GM12878 (cell line): ENCODE measurements at regions not wholly inside any gene's neighbourhood (a gene's known extent, or its start where the extent isn't known, plus 50 kb on each side); places are given as distances from the start of the nearest gene placed in this dataset.

Experiments used
- BMI1 ChIP-seq: fragments of 450-650 bp; IDR thresholded peaks from 2 replicates; pipeline ENCODE4 v1.6.1; 2016; ENCODE audit warnings: mild to moderate bottlenecking, moderate library complexity, borderline replicate concordance
- ESRRA ChIP-seq: IDR thresholded peaks from 2 replicates; pipeline ENCODE4 v1.6.1; 2012; ENCODE audit warnings: mild to moderate bottlenecking, low read length, improper control_type of control experiment
- MYC ChIP-seq: IDR thresholded peaks from 2 replicates; pipeline ENCODE4 v1.6.1; 2011; ENCODE audit warnings: mild to moderate bottlenecking, low read length, moderate library complexity, inconsistent platforms; ENCODE audit not compliant: insufficient read depth, insufficient replicate concordance, insufficient read length, severe bottlenecking
- POLR2A ChIP-seq: IDR thresholded peaks from 2 replicates; pipeline ENCODE4 v1.6.1; 2011; ENCODE audit warnings: low read depth, mild to moderate bottlenecking, low read length
- RAD21 ChIP-seq: IDR thresholded peaks from 2 replicates; pipeline ENCODE4 v1.6.1; 2011; ENCODE audit warnings: mild to moderate bottlenecking, low read depth, low read length, moderate library complexity; ENCODE audit not compliant: insufficient read depth
- TF ChIP-seq, protein P1 (sequence below), 3 experiments: IDR thresholded peaks in 2 of 3; conservative IDR thresholded peaks in 1 of 3; 2 replicates each; pipeline ENCODE4 v1.5.1; 2011; ENCODE audit warnings: low read depth in 3 of 3, low read length in 3 of 3, mild to moderate bottlenecking in 3 of 3, control low read depth in 2 of 3, moderate library complexity in 2 of 3, inconsistent platforms in 1 of 3, mixed read lengths in 1 of 3; ENCODE audit not compliant: control insufficient read depth in 2 of 3, insufficient read depth in 1 of 3; ENCODE audit errors: extremely low read depth in 1 of 3
- TF ChIP-seq, protein P2 (sequence below): IDR thresholded peaks from 2 replicates; pipeline ENCODE4 v1.6.1; 2011; ENCODE audit warnings: low read depth, low read length, improper control_type of control experiment, borderline replicate concordance

DNA sequence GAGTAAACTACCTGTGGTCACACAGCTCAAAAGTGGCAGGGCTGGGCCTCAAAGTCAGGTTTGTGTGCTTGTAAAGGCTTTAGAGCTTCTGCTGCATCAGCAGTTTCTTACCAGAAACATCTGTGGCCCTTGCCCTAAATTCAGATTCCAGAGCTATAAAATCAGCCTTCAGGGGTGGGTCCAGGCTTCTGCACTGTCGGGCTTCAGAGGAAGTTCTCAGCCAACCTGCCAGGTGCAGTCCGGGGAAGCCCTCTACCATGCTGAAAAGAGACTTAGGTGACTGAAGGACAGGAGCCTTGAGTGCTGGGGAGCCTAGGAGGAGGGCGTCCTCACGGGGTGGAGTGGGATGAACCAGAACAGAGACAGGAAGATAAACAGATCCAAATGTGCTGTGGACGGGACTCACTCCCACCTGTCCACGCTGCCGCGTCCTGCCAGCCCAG, 69.9 kb upstream of the HS6ST1 start:
- TF ChIP-seq RAD21, result no peak
- TF ChIP-seq BMI1, result no peak
- no peak for TF ChIP-seq ESRRA
- no peak for TF ChIP-seq POLR2A
- no peak for TF ChIP-seq MYC
- TF ChIP-seq, protein P1, sequence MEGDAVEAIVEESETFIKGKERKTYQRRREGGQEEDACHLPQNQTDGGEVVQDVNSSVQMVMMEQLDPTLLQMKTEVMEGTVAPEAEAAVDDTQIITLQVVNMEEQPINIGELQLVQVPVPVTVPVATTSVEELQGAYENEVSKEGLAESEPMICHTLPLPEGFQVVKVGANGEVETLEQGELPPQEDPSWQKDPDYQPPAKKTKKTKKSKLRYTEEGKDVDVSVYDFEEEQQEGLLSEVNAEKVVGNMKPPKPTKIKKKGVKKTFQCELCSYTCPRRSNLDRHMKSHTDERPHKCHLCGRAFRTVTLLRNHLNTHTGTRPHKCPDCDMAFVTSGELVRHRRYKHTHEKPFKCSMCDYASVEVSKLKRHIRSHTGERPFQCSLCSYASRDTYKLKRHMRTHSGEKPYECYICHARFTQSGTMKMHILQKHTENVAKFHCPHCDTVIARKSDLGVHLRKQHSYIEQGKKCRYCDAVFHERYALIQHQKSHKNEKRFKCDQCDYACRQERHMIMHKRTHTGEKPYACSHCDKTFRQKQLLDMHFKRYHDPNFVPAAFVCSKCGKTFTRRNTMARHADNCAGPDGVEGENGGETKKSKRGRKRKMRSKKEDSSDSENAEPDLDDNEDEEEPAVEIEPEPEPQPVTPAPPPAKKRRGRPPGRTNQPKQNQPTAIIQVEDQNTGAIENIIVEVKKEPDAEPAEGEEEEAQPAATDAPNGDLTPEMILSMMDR (IDR thresholded peaks at IDR 0.05 in 2 of 3, conservative IDR thresholded peaks at IDR 0.05 in 1 of 3; ENCODE audit: control insufficient read depth in 2 of 3, extremely low read depth in 1 of 3, insufficient read depth in 1 of 3, low read depth in 3 of 3, low read length in 3 of 3), result no peak
- TF ChIP-seq, protein P2, sequence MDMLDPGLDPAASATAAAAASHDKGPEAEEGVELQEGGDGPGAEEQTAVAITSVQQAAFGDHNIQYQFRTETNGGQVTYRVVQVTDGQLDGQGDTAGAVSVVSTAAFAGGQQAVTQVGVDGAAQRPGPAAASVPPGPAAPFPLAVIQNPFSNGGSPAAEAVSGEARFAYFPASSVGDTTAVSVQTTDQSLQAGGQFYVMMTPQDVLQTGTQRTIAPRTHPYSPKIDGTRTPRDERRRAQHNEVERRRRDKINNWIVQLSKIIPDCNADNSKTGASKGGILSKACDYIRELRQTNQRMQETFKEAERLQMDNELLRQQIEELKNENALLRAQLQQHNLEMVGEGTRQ, result no peak
